Activated CD4-positive, CD25-positive, alpha-beta regulatory T cell treated with anti-CD3 and anti-CD28 coated beads, Interleukin-2, amount 50 U/mL, for 24 hours (primary cell): ENCODE measurements at regions not wholly inside any gene's neighbourhood (a gene's known extent, or its start where the extent isn't known, plus 50 kb on each side); places are given as distances from the start of the nearest gene placed in this dataset.
"Not testable (repeated sequence)": the region's sequence is repeated elsewhere in the genome, so short reads cannot be mapped to it uniquely, and the experiment has no call there.

Experiments
- ATAC-seq, 2 donors: fragments of 150-1000 bp; cut with Tn5 transposase; one replicate each; pipeline ENCODE4 v1.10.0; 2021; ENCODE audit warnings: mild to moderate bottlenecking in 1 of 2, moderate library complexity in 1 of 2

DNA sequence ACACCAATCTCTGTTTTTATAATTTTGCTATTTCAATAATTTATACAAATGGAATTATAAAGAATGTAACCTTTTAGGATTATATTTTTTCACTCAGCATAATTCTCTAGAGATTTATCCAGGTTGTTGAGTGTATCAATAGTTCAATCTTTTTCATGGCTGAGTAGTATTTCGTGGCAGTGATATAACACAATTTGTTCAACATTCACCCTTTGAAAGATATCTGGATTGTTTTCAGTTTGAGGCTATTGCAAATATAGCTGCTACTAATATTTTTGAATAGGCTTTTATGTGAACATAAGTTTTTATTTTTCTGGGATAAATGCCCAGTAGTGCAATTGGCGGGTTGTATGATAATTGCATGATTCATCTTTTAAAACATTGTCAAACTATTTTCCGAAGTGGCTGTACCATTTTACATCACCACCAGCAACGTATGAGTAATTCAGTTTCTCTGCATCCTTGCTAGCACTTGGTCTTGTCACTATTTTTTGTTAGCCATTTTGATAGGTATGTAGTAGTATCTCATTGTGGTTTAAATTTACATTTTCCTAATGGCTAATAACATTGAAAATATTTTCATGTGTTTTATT lies 55.6 kb upstream of the ABCD3 start:
- ATAC-seq = no peak

DNA sequence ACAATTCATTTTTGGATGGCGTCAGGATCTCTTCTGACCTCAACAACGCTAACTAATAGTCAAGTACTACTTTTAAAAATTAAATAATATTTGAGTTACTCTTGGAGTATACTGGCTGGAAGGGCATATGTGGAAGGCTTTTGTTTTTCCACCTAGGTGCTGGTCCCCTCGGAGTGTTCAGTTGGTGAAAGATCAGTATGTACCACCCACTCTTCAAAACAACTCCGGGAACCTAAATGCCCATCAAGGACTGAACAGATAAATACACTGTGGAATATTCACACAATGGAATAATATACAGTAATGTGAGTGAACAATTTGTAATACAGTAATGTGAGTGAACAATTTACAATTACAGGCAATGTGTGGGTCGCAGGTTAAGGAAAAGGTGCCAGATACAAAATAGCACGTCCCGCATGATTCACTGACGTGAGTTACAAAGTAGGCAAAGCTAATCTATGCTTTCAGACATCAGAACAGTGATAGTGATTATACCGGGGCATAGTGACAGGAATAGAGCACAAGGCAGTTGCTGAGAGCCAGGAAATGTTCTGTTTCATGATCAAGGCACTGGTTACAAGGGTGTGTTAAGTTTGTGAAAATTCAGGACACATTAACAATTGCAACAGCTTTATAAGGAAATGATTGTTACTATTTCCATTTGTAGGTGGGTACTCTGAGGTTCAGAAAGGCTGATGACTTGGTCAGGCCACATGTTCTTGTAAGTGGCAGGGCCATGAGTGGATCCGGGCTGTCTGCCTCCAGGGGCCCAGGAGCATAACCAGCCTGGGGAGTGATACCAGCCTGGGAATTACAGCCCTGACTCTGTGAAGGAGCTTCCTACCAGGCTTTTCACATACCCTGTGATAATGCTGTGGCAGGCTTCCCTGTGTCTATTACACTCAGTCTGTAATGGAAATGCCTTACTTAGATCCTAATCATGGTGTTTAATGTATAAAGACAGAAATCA lies 59.3 kb upstream of the ABCD3 start:
- ATAC-seq = no peak

DNA sequence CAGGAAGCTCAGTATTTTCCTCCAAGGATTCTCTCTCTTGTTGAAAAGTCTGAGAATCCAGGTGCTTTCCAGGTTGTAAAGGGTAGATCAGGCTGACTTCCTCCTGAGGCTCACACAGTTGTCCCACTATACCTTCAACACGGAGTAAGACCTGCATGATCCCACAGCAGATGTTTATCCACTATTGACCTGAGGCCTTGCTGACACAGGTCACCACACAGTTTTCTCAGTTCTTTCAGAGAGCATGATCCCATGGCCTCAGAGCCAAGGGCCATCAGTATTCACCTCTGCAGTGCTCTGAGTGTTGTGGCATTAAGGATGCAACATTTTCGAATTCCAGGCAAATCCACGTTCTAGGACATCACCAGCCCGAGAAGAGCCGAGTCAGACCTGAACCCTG lies 60.5 kb upstream of the ABCD3 start:
- ATAC-seq = no peak

GRCh38 chr1:94355485-94355980 lies 62.7 kb upstream of the ABCD3 start:
- ATAC-seq = no peak

- no peak for ATAC-seq
Measured at GRCh38 chr1:94351481-94351880, 66.7 kb upstream of the ABCD3 start.

DNA sequence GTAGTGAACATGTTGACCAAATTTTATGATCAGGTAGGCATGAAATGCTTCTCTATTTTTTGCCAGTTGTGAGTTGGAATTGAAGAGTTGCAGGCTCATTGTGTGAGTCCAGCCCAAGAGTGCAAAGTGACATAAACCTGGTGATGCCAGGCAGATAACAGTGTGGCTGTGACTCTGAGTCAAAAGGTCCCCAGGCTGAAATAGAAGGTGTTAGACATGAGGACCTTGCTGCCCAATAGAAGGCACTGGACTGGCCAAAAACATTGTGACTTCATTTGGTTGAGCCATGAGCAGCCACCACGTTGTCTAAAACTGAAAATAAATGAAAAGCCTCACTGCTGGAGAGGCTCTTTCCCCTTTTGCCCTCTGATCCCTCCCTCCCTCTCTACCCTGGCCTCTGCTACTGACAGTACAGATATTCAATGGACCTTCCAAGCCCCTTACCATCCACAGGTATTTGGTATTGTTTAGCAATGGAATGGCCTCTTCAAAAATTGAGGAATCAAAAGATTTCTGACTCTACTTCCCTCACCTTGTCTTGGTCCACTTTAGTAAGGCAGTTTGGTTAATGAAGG lies 67.8 kb upstream of the ABCD3 start:
- ATAC-seq = no peak

GRCh38 chr1:94349853-94350252 lies 68.3 kb upstream of the ABCD3 start:
- ATAC-seq = no peak

DNA sequence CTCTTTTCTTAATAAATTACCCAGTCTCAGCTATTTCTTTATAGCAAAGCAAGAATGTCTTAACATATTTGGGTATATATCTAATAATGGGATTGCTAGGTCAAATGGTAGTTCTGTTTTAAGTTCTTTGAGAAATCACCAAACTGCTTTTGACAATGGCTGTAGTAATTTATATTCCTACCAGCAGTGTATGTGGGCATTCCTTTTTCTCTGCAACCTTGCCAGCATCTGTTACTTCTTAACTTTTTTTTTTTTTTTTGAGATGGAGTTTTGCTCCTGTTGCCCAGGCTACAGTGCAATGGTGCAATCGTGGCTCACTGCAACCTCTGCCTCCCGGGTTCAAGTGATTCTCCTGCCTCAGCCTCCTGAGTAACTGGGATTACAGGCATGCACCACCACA lies 69.8 kb upstream of the ABCD3 start:
- ATAC-seq = not testable (repeated sequence)

GRCh38 chr1:94345148-94345721 lies 73.0 kb upstream of the ABCD3 start:
- ATAC-seq = no peak

DNA sequence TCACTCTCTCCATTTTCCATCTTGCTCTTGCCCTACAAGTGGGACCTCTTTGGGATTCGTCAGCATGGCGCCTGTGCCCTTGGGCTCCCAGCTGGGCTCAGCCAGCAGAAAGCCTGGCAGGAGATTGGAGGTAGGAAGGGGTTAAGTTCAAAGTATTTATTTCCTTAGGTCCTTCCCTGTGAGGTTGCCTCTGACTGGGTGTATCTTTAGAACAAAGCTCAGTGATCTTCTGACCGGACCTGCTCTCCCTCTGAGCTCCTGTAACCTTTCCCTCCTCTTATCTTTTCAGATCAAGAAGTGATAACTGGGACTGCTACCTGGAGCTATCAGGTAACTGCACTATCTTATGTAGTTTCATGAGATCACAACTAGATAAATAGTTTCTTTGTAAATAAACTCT lies 75.8 kb upstream of the ABCD3 start:
- no peak for ATAC-seq

DNA sequence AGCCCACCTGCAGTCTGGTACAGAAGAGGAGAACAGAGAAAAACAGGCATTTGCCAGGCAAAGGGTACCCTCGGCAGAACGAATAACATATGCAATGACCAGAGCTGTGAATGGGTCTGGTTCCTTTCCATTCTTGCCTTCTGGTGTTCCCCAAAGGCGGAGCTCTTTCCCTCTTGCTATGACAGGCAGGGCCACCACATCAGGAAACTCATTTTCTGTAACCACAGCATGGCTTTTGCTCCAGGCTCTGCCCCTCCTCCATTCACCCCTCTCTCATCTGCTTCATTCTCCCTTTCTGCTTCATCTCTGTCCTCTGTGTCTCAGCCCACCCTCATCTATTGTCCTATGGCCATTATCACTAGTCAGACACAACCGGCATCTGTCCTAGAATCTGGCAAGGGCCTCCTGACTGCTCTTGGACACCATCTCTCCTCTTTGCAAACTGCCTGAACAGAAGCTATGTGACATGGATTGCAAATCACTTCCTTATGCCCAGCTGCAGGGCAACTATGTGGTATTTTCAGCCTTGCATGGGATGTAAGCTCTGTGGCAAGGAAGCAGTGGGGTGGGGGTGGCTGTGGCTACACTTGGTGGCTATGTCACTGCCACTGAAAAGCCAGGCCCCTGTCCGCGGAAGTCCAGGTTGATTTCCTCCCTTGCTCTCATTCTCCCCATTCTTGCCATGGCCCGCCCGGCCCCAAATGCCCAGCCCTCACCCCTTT lies 78.8 kb upstream of the ABCD3 start:
- ATAC-seq = no peak

DNA sequence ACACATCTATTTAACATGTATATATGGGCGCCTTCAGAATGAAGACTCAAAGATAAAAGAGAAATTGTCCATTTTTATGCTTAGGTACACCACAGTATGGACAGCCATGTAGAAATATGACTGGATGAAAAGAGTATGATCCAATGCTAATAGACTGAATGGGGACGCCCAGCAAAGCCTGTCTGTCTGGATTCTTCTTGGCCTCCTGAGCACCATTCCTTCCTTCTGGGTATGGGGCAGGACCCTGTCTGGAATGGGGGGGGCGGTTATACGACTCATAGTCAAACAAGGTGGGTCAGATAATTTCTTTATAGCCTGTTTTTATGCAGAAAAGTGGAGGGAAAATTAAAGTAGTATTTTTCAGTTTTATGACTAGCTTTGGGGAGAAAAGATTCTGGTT lies 81.2 kb upstream of the ABCD3 start:
- no peak for ATAC-seq

DNA sequence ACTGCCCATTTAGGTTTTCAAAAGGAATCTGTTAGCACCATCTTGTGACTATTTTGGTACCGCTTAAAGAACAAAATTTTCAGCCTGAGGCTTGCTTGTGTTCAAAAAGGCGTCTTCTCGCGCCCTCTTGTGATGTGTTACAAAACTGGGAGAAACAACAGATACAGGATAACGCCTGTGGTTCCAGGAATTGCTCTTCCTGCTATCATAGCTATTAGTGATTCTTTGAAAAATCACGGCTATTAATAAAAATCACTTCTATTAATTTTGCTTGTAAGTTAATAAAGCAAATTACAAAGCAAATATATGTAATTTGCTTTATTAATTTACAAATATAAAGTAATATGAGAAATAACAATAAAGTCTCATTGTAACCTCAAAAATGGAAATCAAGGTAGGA lies 82.2 kb upstream of the ABCD3 start:
- no peak for ATAC-seq

DNA sequence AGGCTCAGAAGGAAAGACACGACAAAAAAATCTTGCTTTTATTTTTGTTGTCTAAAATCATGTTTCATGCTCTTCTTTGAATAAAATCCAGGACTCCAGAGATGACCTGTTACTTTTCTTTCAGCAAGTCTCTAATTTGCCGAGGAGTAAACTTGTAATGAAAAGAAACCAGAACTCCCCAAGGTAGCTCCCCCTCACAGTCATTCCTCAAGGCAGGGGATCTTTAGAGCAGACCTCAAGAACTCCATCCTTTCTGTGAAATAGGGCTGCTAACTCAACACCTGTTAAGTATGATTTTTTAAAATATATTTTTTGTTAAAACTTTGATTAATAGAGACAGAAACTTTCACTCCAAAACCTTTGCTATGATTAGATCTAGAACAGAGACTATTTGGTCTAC lies 82.7 kb upstream of the ABCD3 start:
- no peak for ATAC-seq

DNA sequence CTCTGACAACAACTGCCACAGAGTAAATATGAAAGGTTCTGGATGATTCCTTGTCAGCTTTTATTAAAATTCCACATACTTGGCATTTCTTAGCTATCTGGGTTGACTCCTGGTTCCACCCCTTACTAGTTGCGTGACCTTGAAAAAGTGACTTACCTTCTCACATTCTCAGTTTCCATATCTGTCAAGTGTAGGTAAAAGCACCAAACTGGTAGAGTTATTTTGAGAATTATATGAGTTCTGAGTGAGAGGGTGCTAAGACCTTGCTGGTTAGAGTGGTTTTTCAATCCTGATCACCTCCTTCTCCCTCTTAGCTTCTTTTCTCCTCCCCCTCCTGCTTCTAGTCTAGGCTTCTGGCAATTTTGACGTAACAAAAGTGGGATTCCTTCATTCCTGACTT lies 83.4 kb upstream of the ABCD3 start:
- ATAC-seq = no peak

GRCh38 chr1:94332952-94333351 lies 85.2 kb upstream of the ABCD3 start:
- ATAC-seq = peak in 1 of 2 donors; percentile 30

DNA sequence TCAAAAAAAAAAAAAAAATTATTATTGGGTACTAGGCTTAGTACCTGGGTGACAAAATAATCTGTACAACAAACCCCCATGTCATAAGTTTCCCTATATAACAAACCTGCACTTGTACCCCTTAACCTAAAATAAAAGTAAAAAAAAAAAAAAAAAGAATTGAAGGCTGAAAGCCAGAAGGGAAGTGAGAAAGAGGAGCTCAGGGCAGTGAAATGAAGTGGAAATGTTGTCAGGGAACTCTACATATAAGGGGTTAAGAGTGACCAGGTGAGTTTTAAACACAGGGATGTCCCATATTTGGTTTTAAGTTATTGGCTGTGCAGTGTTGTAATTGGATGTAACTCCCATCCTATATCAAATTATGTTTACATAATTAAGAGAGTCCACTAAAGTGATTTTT lies 85.7 kb upstream of the ABCD3 start:
- no peak for ATAC-seq

DNA sequence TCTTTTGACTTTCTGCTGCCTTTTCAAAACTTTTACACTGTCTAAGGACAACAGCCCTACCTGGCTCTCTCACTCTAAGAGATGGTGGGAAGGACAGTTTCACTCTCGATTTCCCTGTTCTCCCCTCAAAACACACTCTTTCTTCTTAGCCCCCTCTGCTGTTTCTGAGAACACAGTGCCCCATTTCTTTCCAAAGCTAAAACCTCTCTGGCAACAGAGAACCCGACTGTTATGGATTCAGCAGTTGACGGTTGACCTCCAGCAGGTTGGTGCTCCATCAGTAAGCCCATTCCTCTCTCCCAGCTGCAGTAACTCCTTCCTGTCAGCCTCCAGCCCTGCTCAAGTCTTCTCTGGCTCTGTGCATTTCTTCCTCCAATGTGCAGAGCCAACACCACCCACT lies 88.2 kb upstream of the ABCD3 start:
- no peak for ATAC-seq

- ATAC-seq = no peak
Measured at GRCh38 chr1:94329276-94329675, 88.9 kb upstream of the ABCD3 start.

- no peak for ATAC-seq
Measured at GRCh38 chr1:94327001-94327690, 89.8 kb upstream of the ARHGAP29 start.

GRCh38 chr1:94326329-94326728 lies 88.9 kb upstream of the ARHGAP29 start:
- no peak for ATAC-seq
